Mucosa of descending colon (tissue), 3 donors: ENCODE measurements at regions not wholly inside any gene's neighbourhood (a gene's known extent, or its start where the extent isn't known, plus 50 kb on each side); places are given as distances from the start of the nearest gene placed in this dataset.

Experiments
- ATAC-seq: fragments of 200-7000 bp; cut with Tn5 transposase; one replicate; pipeline ENCODE4 v1.9.1; 2020; ENCODE audit warnings: mild to moderate bottlenecking, moderate library complexity
- DNase-seq, 3 donors: peaks; one replicate each; pipeline ENCODE4 v3.0.0-alpha.2; 2020
- H3K36me3 ChIP-seq: fragments of 200-600 bp; one replicate; pipeline ENCODE4 v1.8.0; 2021; ENCODE audit warnings: low read depth, mild to moderate bottlenecking
- H3K4me1 ChIP-seq: fragments of 200-600 bp; one replicate; pipeline ENCODE4 v1.8.0; 2021; ENCODE audit warnings: low read depth, mild to moderate bottlenecking
- H3K4me3 ChIP-seq: fragments of 200-600 bp; one replicate; pipeline ENCODE4 v1.8.0; 2021; ENCODE audit warnings: mild to moderate bottlenecking
- H3K9me3 ChIP-seq: fragments of 200-600 bp; one replicate; pipeline ENCODE4 v1.8.0; 2021; ENCODE audit warnings: mild to moderate bottlenecking
- CTCF ChIP-seq: fragments of 200-600 bp; IDR thresholded peaks from one replicate; pipeline ENCODE4 v1.8.0; 2022; ENCODE audit warnings: antibody characterized with exemption, mild to moderate bottlenecking
- intact Hi-C, 2 donors: fragments of 100-400 bp; cut with DNase I in 1 of 2; cut with micrococcal nuclease in 1 of 2; formaldehyde crosslinking; loops; one replicate each; pipeline versions ENCODE4 v1.11.0 to v1.11.1; 2022; cut with DNase I, micrococcal nuclease
- donor health status: DM: no; HTN: no; CAD: no; lungs with moderate emphysema.
- donor health status: DM: no; HTN: no; CAD: no.
- donor health status: DM: no; HTN: yes; CAD: no.

- intact Hi-C loops, result no loop called here
- TF ChIP-seq CTCF, result no peak
- no peaks in the 10 kb centered on the region for H3K36me3 ChIP-seq
- no peaks in the 10 kb centered on the region for H3K4me1 ChIP-seq
- H3K9me3 ChIP-seq, result no peaks in the 10 kb centered on the region
- DNase-seq (no peak), ATAC-seq (no peak)
- H3K4me3 ChIP-seq, result no peak overlapping the region
These were observed 179.3 kb downstream of the SMAD6 start for GRCh38 chr15:66881173-66881905.

DNA sequence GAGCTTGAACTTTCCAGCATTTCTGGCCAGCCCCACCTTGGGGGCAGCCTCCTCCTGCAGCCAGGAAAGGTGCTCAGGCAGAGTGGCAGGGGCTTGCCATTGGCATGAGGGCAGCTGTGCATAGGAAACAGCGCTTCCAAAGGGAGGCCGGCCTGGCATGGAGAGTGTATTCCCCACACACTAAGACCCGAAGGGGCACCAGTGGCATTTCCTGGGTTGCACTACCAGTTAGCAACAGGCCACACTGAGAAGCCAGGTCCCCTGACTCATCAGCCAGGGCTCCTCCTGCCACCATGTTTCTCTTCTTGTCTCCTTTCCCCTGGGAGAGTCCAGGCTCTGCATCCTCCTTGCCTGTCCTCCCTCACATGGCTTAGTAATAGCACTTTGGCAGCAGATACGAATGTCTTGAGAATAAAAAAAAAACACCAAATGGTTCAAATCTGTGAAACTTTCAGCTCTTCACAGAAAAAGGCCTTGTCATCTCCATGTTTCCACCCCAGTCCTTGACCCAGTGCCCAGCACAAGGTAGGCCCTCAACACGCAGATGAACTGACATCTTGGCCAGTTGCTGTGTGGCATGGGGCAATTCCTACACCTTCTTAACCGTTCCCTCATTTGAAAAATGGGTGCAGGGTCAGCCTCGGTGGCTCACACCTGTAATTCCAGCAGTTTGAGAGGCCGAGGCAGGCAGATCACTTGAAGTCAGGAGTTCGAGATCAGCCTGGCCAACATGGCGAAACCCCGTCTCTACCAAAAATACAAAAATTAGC lies 180.4 kb downstream of the SMAD6 start:
- Histone ChIP-seq H3K36me3 (no peaks in the 10 kb centered on the region), H3K4me1 (no peaks in the 10 kb centered on the region), H3K9me3 (no peaks in the 10 kb centered on the region), H3K4me3 (no peak overlapping the region)
- TF ChIP-seq CTCF, result no peak
- DNase-seq, result no peak
- ATAC-seq, result no peak
- intact Hi-C loops, result no loop called here

- ATAC-seq (peak; percentile 61), DNase-seq (peak; percentile 37 to 74 (median 60))
- no peak overlapping the region for H3K4me3 ChIP-seq
- H3K4me1 ChIP-seq, result no peaks in the 10 kb centered on the region
- no peak for TF ChIP-seq CTCF
- H3K36me3 ChIP-seq, result no peaks in the 10 kb centered on the region
- intact Hi-C loops, result no loop called here
- H3K9me3 ChIP-seq, result no peaks in the 10 kb centered on the region
These were observed 181.4 kb downstream of the SMAD6 start for GRCh38 chr15:66883284-66883911.

GRCh38 chr15:66884115-66884622 lies 181.2 kb upstream of the SMAD3 start:
- no peak overlapping the region for H3K4me3 ChIP-seq
- no peak for DNase-seq
- no peaks in the 10 kb centered on the region for H3K36me3 ChIP-seq
- intact Hi-C loops, result no loop called here
- ATAC-seq, result no peak
- peaks cover 2% of the 10 kb centered on the region for H3K9me3 ChIP-seq
- no peak for TF ChIP-seq CTCF
- no peaks in the 10 kb centered on the region for H3K4me1 ChIP-seq

DNA sequence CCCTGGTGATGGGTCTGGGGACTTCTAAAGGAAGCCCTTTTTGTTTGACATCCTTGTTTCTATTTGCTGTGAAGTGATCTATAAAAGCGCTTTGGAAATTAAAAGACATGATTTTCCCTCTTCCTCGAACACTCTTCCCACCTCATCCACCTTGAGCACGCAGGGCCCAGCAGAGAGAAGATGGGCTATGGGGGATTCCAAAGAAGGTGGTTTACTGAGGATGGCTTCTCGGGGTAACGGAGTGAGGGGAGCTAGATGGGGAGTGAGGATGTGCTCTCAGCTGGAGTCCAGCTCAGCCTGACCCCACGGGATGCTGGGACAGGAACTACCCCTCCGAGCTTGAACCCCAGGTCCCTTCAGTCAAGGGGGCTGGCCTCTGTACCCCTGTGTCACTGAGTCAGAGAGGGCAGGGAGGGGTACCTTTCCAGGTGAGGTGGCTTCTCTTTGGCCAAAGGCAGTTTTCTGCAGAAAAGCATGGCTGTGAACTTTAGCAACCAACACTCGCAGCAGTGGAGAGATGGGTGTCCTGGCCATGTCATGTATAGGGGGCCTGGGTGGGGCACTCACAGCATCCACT lies 180.7 kb upstream of the SMAD3 start:
- intact Hi-C loops, result no loop called here
- no peak for TF ChIP-seq CTCF
- no peaks in the 10 kb centered on the region for H3K4me1 ChIP-seq
- DNase-seq (no peak), ATAC-seq (no peak)
- H3K36me3 ChIP-seq, result no peaks in the 10 kb centered on the region
- H3K9me3 ChIP-seq, result peaks cover 7% of the 10 kb centered on the region
- H3K4me3 ChIP-seq, result no peak overlapping the region
